GM19324 (cell line): ENCODE measurements at regions not wholly inside any gene's neighbourhood (a gene's known extent, or its start where the extent isn't known, plus 50 kb on each side); places are given as distances from the start of the nearest gene placed in this dataset.

Source experiments
- ATAC-seq: cut with Tn5 transposase; IDR thresholded peaks from one replicate; pipeline ENCODE4 v1.9.1; 2021; ENCODE audit warnings: mild to moderate bottlenecking, moderate library complexity; ENCODE audit not compliant: unreplicated experiment, low FRiP score

GRCh38 chr5:68730979-68731654, 362.7 kb upstream of the SLC30A5 start:
- no peak for ATAC-seq

- no peak for ATAC-seq
Measured at GRCh38 chr5:68732251-68732650, 361.6 kb upstream of the SLC30A5 start.

- no peak for ATAC-seq
Measured at GRCh38 chr5:68734781-68735180, 359.0 kb upstream of the SLC30A5 start.

GRCh38 chr5:68738236-68738635, 355.6 kb upstream of the SLC30A5 start:
- ATAC-seq = no peak

- no peak for ATAC-seq
Measured at GRCh38 chr5:68738841-68739240, 355.0 kb upstream of the SLC30A5 start.

GRCh38 chr5:68739752-68740151, 354.1 kb upstream of the SLC30A5 start:
- ATAC-seq = peak; percentile 65

- ATAC-seq = no peak
Measured at GRCh38 chr5:68740226-68740910, 353.4 kb upstream of the SLC30A5 start.

GRCh38 chr5:68744206-68744605, 349.6 kb upstream of the SLC30A5 start:
- ATAC-seq = no peak

GRCh38 chr5:68745448-68745847, 348.4 kb upstream of the SLC30A5 start:
- no peak for ATAC-seq

GRCh38 chr5:68746220-68746619, 347.6 kb upstream of the SLC30A5 start:
- ATAC-seq = no peak

GRCh38 chr5:68746643-68747420, 347.0 kb upstream of the SLC30A5 start:
- no peak for ATAC-seq

GRCh38 chr5:68747521-68747920, 346.3 kb upstream of the SLC30A5 start:
- no peak for ATAC-seq

- ATAC-seq = no peak
Measured at GRCh38 chr5:68748101-68748500, 345.7 kb upstream of the SLC30A5 start.

- no peak for ATAC-seq
Measured at GRCh38 chr5:68749077-68749476, 344.7 kb upstream of the SLC30A5 start.

GRCh38 chr5:68749631-68750030, 344.2 kb upstream of the SLC30A5 start:
- ATAC-seq = no peak

GRCh38 chr5:68751661-68752060, 342.2 kb upstream of the SLC30A5 start:
- ATAC-seq = no peak

GRCh38 chr5:68754536-68754935, 339.3 kb upstream of the SLC30A5 start:
- no peak for ATAC-seq

GRCh38 chr5:68755293-68755692, 338.5 kb upstream of the SLC30A5 start:
- no peak for ATAC-seq

GRCh38 chr5:68757006-68757405, 336.8 kb upstream of the SLC30A5 start:
- no peak for ATAC-seq

- no peak for ATAC-seq
Measured at GRCh38 chr5:68757626-68758212, 336.1 kb upstream of the SLC30A5 start.

- ATAC-seq = no peak
Measured at GRCh38 chr5:68759593-68759992, 334.2 kb upstream of the SLC30A5 start.
